B cell (primary cell): ENCODE measurements at regions not wholly inside any gene's neighbourhood (a gene's known extent, or its start where the extent isn't known, plus 50 kb on each side); places are given as distances from the start of the nearest gene placed in this dataset.

ENCODE experiments used
- ATAC-seq: fragments of 200-7000 bp; cut with Tn5 transposase; one replicate; pipeline ENCODE4 v1.10.0; 2021; ENCODE audit warnings: low read depth, mild to moderate bottlenecking, moderate number of reproducible peaks, moderate library complexity
- CTCF ChIA-PET: fragments of 350-600 bp; sonication (Branson Sonifier 250); formaldehyde crosslinking; loops from one replicate; lab custom pipeline; 2021; ENCODE audit warnings: antibody characterized with exemption, inconsistent platforms; lab: Charles Lee
- POLR2A ChIA-PET: fragments of 350-600 bp; sonication (Branson Sonifier 250); formaldehyde crosslinking; loops from one replicate; lab custom pipeline; 2021; ENCODE audit warnings: antibody characterized with exemption; lab: Charles Lee
- DNase-seq: peaks from one replicate; pipeline ENCODE4 v3.0.0; 2013
- H2AFZ ChIP-seq: 2 replicates; pipeline ENCODE4 v1.6.1; 2012; ENCODE audit warnings: mild to moderate bottlenecking, low read depth, low read length; ENCODE audit not compliant: insufficient read depth, poor library complexity, severe bottlenecking
- H3K27ac ChIP-seq, 2 donors: 1 replicate in 1 of 2; 2 replicates in 1 of 2; pipeline ENCODE4 v1.5.1; 2012 to 2013; ENCODE audit warnings: low read length in 2 of 2, mild to moderate bottlenecking in 2 of 2, moderate library complexity in 1 of 2
- H3K27me3 ChIP-seq, 4 experiments: fragments of 200-600 bp in 1 of 4; sonication (generic) in 1 of 4; replicated peaks in 1 of 4; 1 replicate in 2 of 4; 2 replicates in 2 of 4; pipeline versions ENCODE4 v1.6.1 to v1.7.0; 2013 to 2016; ENCODE audit warnings: low read length in 3 of 4, mild to moderate bottlenecking in 2 of 4, mixed read lengths in 1 of 4, moderate library complexity in 1 of 4; ENCODE audit not compliant: insufficient read depth in 4 of 4, control insufficient read depth in 3 of 4; ENCODE audit errors: control extremely low read depth in 1 of 4
- H3K36me3 ChIP-seq, 2 experiments: replicated peaks in 1 of 2; 1 replicate in 1 of 2; 2 replicates in 1 of 2; pipeline versions ENCODE4 v1.6.1 to v1.7.1; 2013; ENCODE audit warnings: low read length in 1 of 2; ENCODE audit not compliant: insufficient read depth in 2 of 2, control insufficient read depth in 1 of 2; ENCODE audit errors: control extremely low read depth in 1 of 2, extremely low read depth in 1 of 2
- H3K4me1 ChIP-seq, 2 donors: fragments of 200-600 bp in 1 of 2; sonication (generic) in 1 of 2; 1 replicate in 1 of 2; 2 replicates in 1 of 2; pipeline versions ENCODE4 v1.5.1 to v1.6.1; 2013 to 2017; ENCODE audit warnings: low read length in 2 of 2; ENCODE audit not compliant: control insufficient read depth in 2 of 2, insufficient read depth in 2 of 2
- H3K4me2 ChIP-seq: replicated peaks from 2 replicates; pipeline ENCODE3; 2012; ENCODE audit warnings: mild to moderate bottlenecking, low read depth, low read length; ENCODE audit not compliant: poor library complexity, severe bottlenecking
- H3K4me3 ChIP-seq, 5 experiments: fragments of 200-600 bp in 1 of 5; sonication (generic) in 1 of 5; 1 replicate in 3 of 5; 2 replicates in 2 of 5; pipeline versions ENCODE4 v1.5.1 to v1.7.0; 2011 to 2016; ENCODE audit warnings: low read length in 4 of 5, mild to moderate bottlenecking in 4 of 5, low read depth in 2 of 5, control low read depth in 1 of 5, moderate library complexity in 1 of 5; ENCODE audit not compliant: insufficient read depth in 1 of 5; ENCODE audit errors: control extremely low read depth in 1 of 5, extremely low read depth in 1 of 5
- H3K79me2 ChIP-seq: fragments of 200-600 bp; sonication (generic); one replicate; pipeline ENCODE4 v1.6.0; 2016; ENCODE audit warnings: low read length; ENCODE audit not compliant: control insufficient read depth, insufficient read depth
- H3K9ac ChIP-seq: fragments of 200-600 bp; sonication (generic); 2 replicates; pipeline ENCODE4 v1.6.1; 2017; ENCODE audit warnings: mild to moderate bottlenecking, low read length, moderate library complexity
- H3K9me3 ChIP-seq, 3 donors: one replicate each; pipeline versions ENCODE4 v1.6.1 to v1.7.1; 2013; ENCODE audit warnings: low read length in 2 of 3; ENCODE audit not compliant: control insufficient read depth in 2 of 3, insufficient read depth in 1 of 3; ENCODE audit errors: control extremely low read depth in 1 of 3
- H4K20me1 ChIP-seq: 2 replicates; pipeline ENCODE4 v1.6.0; 2012; ENCODE audit warnings: mild to moderate bottlenecking, low read length; ENCODE audit not compliant: insufficient read depth, control insufficient read depth, poor library complexity, severe bottlenecking
- H3K27ac Mint-ChIP-seq: one replicate; pipeline ENCODE4 v1.8.0; 2021; ENCODE audit warnings: mixed read lengths
- H3K27me3 Mint-ChIP-seq: one replicate; pipeline ENCODE4 v1.8.0; 2021; ENCODE audit warnings: mixed read lengths
- H3K4me1 Mint-ChIP-seq: one replicate; pipeline ENCODE4 v1.8.0; 2021; ENCODE audit warnings: mixed read lengths
- H3K4me3 Mint-ChIP-seq: one replicate; pipeline ENCODE4 v1.8.0; 2021; ENCODE audit warnings: mixed read lengths
- H3K9me3 Mint-ChIP-seq: one replicate; pipeline ENCODE4 v1.8.0; 2022; ENCODE audit warnings: mixed read lengths; ENCODE audit not compliant: insufficient read depth
- CTCF ChIP-seq: fragments of 200-600 bp; IDR thresholded peaks from one replicate; pipeline ENCODE4 v1.8.0; 2022; ENCODE audit warnings: antibody characterized with exemption, mild to moderate bottlenecking
- EZH2 ChIP-seq: IDR thresholded peaks from 2 replicates; pipeline ENCODE4 v1.6.1; 2012; ENCODE audit warnings: borderline replicate concordance, low read depth, mild to moderate bottlenecking, moderate library complexity, low read length; ENCODE audit not compliant: insufficient read depth, poor library complexity, severe bottlenecking
- WGBS: methylation state at CpG from one replicate; pipeline ENCODE4 v1.1.5; 2013; ENCODE audit warnings: missing lambda C conversion rate; ENCODE audit not compliant: insufficient coverage; 5-methylcytosine and 5-hydroxymethylcytosine counted together
- intact Hi-C: fragments of 100-400 bp; cut with micrococcal nuclease; formaldehyde crosslinking; loops from one replicate; pipeline ENCODE4 v1.10.0; 2022

GRCh38 chr3:72193771-72194430 is 409.0 kb upstream of the PROK2 start:
- Histone ChIP-seq H3K36me3 (no peaks in the 10 kb centered on the region), H3K79me2 (no peaks in the 10 kb centered on the region), H3K27ac (no peak overlapping the region), H3K4me3 (no peak overlapping the region), H2AFZ (no peak overlapping the region), H3K4me1 (no peaks in the 10 kb centered on the region), H4K20me1 (no peaks in the 10 kb centered on the region), H3K4me2 (no peak overlapping the region), H3K9me3 (peaks cover 0 to 3% (median 0%) of the 10 kb centered on the region in 3 donors), H3K27me3 (no peaks in the 10 kb centered on the region), H3K9ac (no peak overlapping the region)
- Mint-ChIP-seq H3K27ac (no peak overlapping the region), H3K4me1 (no peaks in the 10 kb centered on the region), H3K9me3 (peaks cover 5% of the 10 kb centered on the region), H3K27me3 (no peaks in the 10 kb centered on the region), H3K4me3 (no peak overlapping the region)
- TF ChIP-seq CTCF, result no peak
- no peak for TF ChIP-seq EZH2
- no peak for ATAC-seq
- ChIA-PET POLR2A (no interaction called here), CTCF (no interaction called here)
- DNase-seq, result no peak
- intact Hi-C loops, result no loop called here
- WGBS, result 100% methylated on average over 6 of the region's 11 CpGs

GRCh38 chr3:72192572-72192971 is 407.6 kb upstream of the PROK2 start:
- Histone ChIP-seq H3K4me3 (no peak overlapping the region), H3K27me3 (no peaks in the 10 kb centered on the region), H3K9me3 (peaks cover 0 to 3% (median 0%) of the 10 kb centered on the region in 3 donors), H3K36me3 (no peaks in the 10 kb centered on the region), H3K4me2 (no peak overlapping the region), H3K4me1 (peaks cover 4 to 5% of the 10 kb centered on the region in 2 donors), H3K9ac (no peak overlapping the region), H3K27ac (no peak overlapping the region), H3K79me2 (no peaks in the 10 kb centered on the region), H2AFZ (no peak overlapping the region), H4K20me1 (no peaks in the 10 kb centered on the region)
- 60% methylated on average over 1 of the region's 3 CpGs for WGBS
- ATAC-seq (no peak), DNase-seq (no peak)
- Mint-ChIP-seq H3K27ac (no peak overlapping the region), H3K9me3 (peaks cover 5% of the 10 kb centered on the region), H3K4me3 (no peak overlapping the region), H3K27me3 (no peaks in the 10 kb centered on the region), H3K4me1 (peaks cover 3% of the 10 kb centered on the region)
- POLR2A ChIA-PET, result no interaction called here
- TF ChIP-seq CTCF, result no peak
- no peak for TF ChIP-seq EZH2
- CTCF ChIA-PET, result no interaction called here
- intact Hi-C loops, result no loop called here
